GM21447 (cell line): ENCODE measurements at regions not wholly inside any gene's neighbourhood (a gene's known extent, or its start where the extent isn't known, plus 50 kb on each side); places are given as distances from the start of the nearest gene placed in this dataset.

Experiments
- ATAC-seq: cut with Tn5 transposase; IDR thresholded peaks from one replicate; pipeline ENCODE4 v1.9.1; 2021; ENCODE audit not compliant: unreplicated experiment

- ATAC-seq = no peak
Measured at GRCh38 chr4:96895826-96896225, 1055.9 kb downstream of the PDHA2 start.

GRCh38 chr4:96912716-96913115, 1072.8 kb downstream of the PDHA2 start:
- ATAC-seq = no peak

- no peak for ATAC-seq
Measured at GRCh38 chr4:96913441-96914080, 1073.7 kb downstream of the PDHA2 start.

GRCh38 chr4:96916711-96917110, 1076.8 kb downstream of the PDHA2 start:
- no peak for ATAC-seq

- no peak for ATAC-seq
Measured at GRCh38 chr4:96936886-96937285, 1097.0 kb downstream of the PDHA2 start.

GRCh38 chr4:96946552-96946951, 1106.7 kb downstream of the PDHA2 start:
- no peak for ATAC-seq

- ATAC-seq = no peak
Measured at GRCh38 chr4:96952610-96953009, 1112.7 kb downstream of the PDHA2 start.

GRCh38 chr4:96955226-96955625, 1115.3 kb downstream of the PDHA2 start:
- no peak for ATAC-seq

GRCh38 chr4:96955691-96956090, 1115.8 kb downstream of the PDHA2 start:
- no peak for ATAC-seq

GRCh38 chr4:96969455-96969854, 1129.6 kb downstream of the PDHA2 start:
- no peak for ATAC-seq

GRCh38 chr4:96972920-96973319, 1133.0 kb downstream of the PDHA2 start:
- ATAC-seq = no peak

GRCh38 chr4:96974295-96974694, 1134.4 kb downstream of the PDHA2 start:
- ATAC-seq = no peak

- ATAC-seq = no peak
Measured at GRCh38 chr4:96983830-96984229, 1143.9 kb downstream of the PDHA2 start.

GRCh38 chr4:96986816-96987215, 1146.9 kb downstream of the PDHA2 start:
- ATAC-seq = no peak

GRCh38 chr4:96991083-96991482, 1151.2 kb downstream of the PDHA2 start:
- no peak for ATAC-seq

GRCh38 chr4:96992443-96992842, 1150.8 kb downstream of the STPG2 start:
- no peak for ATAC-seq

- no peak for ATAC-seq
Measured at GRCh38 chr4:96993560-96993959, 1149.7 kb downstream of the STPG2 start.

GRCh38 chr4:97003715-97004114, 1139.6 kb downstream of the STPG2 start:
- no peak for ATAC-seq

- ATAC-seq = no peak
Measured at GRCh38 chr4:97013309-97013708, 1130.0 kb downstream of the STPG2 start.

GRCh38 chr4:97013711-97014110, 1129.6 kb downstream of the STPG2 start:
- no peak for ATAC-seq

GRCh38 chr4:97015301-97015700, 1128.0 kb downstream of the STPG2 start:
- ATAC-seq = no peak

- no peak for ATAC-seq
Measured at GRCh38 chr4:97016186-97016907, 1126.9 kb downstream of the STPG2 start.
